Progenitor cell of endocrine pancreas (in vitro differentiated cells): ENCODE measurements at regions not wholly inside any gene's neighbourhood (a gene's known extent, or its start where the extent isn't known, plus 50 kb on each side); places are given as distances from the start of the nearest gene placed in this dataset.

Source experiments
- DNase-seq: peaks from one replicate; pipeline ENCODE4 v3.0.0; 2021; ENCODE audit warnings: low spot score; ENCODE audit not compliant: unreplicated experiment
- H3K27ac Mint-ChIP-seq: 2 replicates; pipeline ENCODE4 v1.8.0; 2021; ENCODE audit warnings: mild to moderate bottlenecking, moderate library complexity, mixed read lengths
- H3K27me3 Mint-ChIP-seq: 2 replicates; pipeline ENCODE4 v1.8.0; 2021; ENCODE audit warnings: mixed read lengths
- H3K36me3 Mint-ChIP-seq: 2 replicates; pipeline ENCODE4 v1.8.0; 2022; ENCODE audit warnings: mixed read lengths; ENCODE audit not compliant: insufficient read depth
- H3K4me1 Mint-ChIP-seq: 2 replicates; pipeline ENCODE4 v1.8.0; 2021; ENCODE audit warnings: low read depth, mixed read lengths
- H3K4me3 Mint-ChIP-seq: 2 replicates; pipeline ENCODE4 v1.8.0; 2021; ENCODE audit warnings: low read depth, mild to moderate bottlenecking, moderate library complexity, mixed read lengths
- H3K9me3 Mint-ChIP-seq: 2 replicates; pipeline ENCODE4 v1.8.0; 2021; ENCODE audit warnings: low read depth, mixed read lengths
- CTCF ChIP-seq: fragments of 200-600 bp; sonication (generic); IDR thresholded peaks from one replicate; pipeline ENCODE4 v1.5.0; 2021; ENCODE audit warnings: antibody characterized with exemption, mild to moderate bottlenecking; ENCODE audit not compliant: unreplicated experiment

DNA sequence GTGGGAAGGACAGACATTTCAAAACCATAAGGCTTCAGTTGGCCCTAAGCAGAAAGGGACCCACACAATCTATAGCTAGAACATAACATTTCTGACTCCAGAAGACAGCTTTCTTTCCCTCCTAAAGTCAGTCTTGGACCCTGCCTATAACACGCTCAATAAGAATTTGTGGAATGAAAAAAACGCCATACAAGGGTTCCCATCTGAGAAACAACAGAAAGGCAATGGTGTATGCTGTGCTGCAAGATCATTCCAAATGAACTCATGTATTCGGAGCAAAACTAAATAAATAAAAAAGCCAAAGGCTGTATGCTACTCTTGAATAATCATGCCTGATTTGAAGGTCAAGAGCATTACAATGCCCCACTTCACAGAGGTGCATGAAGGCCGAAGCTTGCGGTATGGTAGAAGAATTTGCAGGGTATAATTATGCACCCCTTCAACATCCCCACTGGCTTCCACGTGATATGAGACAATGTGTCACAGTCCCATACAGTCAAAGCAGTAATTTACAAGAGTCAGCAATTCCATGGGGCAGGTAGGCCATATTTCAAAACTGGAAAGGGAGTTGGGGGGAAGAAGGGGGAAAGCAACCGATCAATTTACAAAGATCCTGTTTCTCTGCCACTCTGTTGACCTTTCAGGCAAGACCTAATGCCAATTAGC, 61.4 kb upstream of the SLC14A2 start:
- H3K27me3 Mint-ChIP-seq: peaks cover 2% of the 10 kb centered on the region
- H3K36me3 Mint-ChIP-seq: no peaks in the 10 kb centered on the region
- no peaks in the 10 kb centered on the region for H3K4me1 Mint-ChIP-seq
- TF ChIP-seq CTCF: no peak
- H3K27ac Mint-ChIP-seq: no peak overlapping the region
- DNase-seq: no peak
- H3K4me3 Mint-ChIP-seq: no peak overlapping the region
- no peaks in the 10 kb centered on the region for H3K9me3 Mint-ChIP-seq

DNA sequence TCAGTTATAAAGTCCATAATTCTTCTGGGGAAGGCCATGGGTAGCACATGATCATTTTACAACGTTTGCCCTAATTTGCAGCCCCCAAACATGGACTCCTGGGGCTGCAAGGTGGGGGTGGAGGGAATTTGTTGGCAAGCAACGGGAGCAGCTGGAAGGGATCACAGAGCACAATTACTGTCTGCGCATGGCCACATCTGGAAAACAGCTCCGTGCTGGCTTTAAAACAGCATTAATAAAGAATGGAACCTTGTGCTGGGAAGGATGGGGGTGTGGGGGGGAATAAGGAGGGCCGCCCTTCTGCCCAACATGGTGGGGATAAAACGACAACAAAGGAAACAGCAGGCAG, 60.9 kb upstream of the SLC14A2 start:
- TF ChIP-seq CTCF: no peak
- H3K9me3 Mint-ChIP-seq: no peaks in the 10 kb centered on the region
- H3K27ac Mint-ChIP-seq: no peak overlapping the region

GRCh38 chr18:45556222-45556621, 59.1 kb upstream of the SLC14A2 start:
- Mint-ChIP-seq H3K4me3 (no peak overlapping the region), H3K4me1 (no peaks in the 10 kb centered on the region), H3K36me3 (no peaks in the 10 kb centered on the region), H3K27ac (no peak overlapping the region), H3K9me3 (no peaks in the 10 kb centered on the region), H3K27me3 (peaks cover 2% of the 10 kb centered on the region)
- DNase-seq: no peak
- TF ChIP-seq CTCF: no peak

More for the DNA sequence above, 60.9 kb upstream of the SLC14A2 start:
- DNase-seq: no peak
- H3K4me3 Mint-ChIP-seq: no peak overlapping the region
- H3K27me3 Mint-ChIP-seq: peaks cover 2% of the 10 kb centered on the region
- H3K36me3 Mint-ChIP-seq: no peaks in the 10 kb centered on the region
- no peaks in the 10 kb centered on the region for H3K4me1 Mint-ChIP-seq

GRCh38 chr18:45557287-45557686, 58.0 kb upstream of the SLC14A2 start:
- TF ChIP-seq CTCF: no peak
- peaks cover 2% of the 10 kb centered on the region for H3K27me3 Mint-ChIP-seq
- H3K27ac Mint-ChIP-seq: no peak overlapping the region
- no peak overlapping the region for H3K4me3 Mint-ChIP-seq
- no peak for DNase-seq
- H3K9me3 Mint-ChIP-seq: no peaks in the 10 kb centered on the region
- H3K36me3 Mint-ChIP-seq: no peaks in the 10 kb centered on the region
- no peaks in the 10 kb centered on the region for H3K4me1 Mint-ChIP-seq

- H3K27me3 Mint-ChIP-seq: no peaks in the 10 kb centered on the region
- no peak for TF ChIP-seq CTCF
- H3K4me3 Mint-ChIP-seq: no peak overlapping the region
- DNase-seq: no peak
- no peaks in the 10 kb centered on the region for H3K4me1 Mint-ChIP-seq
- no peaks in the 10 kb centered on the region for H3K9me3 Mint-ChIP-seq
- H3K36me3 Mint-ChIP-seq: no peaks in the 10 kb centered on the region
- no peak overlapping the region for H3K27ac Mint-ChIP-seq
Measured at GRCh38 chr18:45557779-45558178, 57.5 kb upstream of the SLC14A2 start.
